HG02798 (cell line): ENCODE measurements at regions not wholly inside any gene's neighbourhood (a gene's known extent, or its start where the extent isn't known, plus 50 kb on each side); places are given as distances from the start of the nearest gene placed in this dataset.

Experiments
- ATAC-seq: cut with Tn5 transposase; IDR thresholded peaks from one replicate; pipeline ENCODE4 v1.9.1; 2021; ENCODE audit warnings: mild to moderate bottlenecking; ENCODE audit not compliant: unreplicated experiment, poor library complexity

DNA sequence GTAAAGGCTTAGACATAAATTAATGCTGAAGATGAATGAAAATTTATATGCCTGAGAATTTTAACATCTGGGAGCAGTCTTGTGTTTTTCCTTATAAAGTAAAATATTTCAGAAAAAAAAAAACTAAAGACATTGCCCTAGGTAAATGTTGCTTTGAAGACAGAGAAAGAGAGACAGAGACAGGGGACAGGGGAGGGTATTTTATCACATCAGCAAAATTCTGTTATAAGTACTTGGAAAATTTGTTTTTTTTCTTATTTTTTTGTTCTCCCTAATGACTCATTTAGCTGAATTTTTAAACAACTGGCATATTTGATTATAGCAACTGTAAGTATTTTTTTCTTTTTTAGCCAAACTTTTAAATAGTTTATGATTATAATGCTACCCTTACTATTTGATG is 1540.6 kb upstream of the GBE1 start:
- ATAC-seq, result no peak

DNA sequence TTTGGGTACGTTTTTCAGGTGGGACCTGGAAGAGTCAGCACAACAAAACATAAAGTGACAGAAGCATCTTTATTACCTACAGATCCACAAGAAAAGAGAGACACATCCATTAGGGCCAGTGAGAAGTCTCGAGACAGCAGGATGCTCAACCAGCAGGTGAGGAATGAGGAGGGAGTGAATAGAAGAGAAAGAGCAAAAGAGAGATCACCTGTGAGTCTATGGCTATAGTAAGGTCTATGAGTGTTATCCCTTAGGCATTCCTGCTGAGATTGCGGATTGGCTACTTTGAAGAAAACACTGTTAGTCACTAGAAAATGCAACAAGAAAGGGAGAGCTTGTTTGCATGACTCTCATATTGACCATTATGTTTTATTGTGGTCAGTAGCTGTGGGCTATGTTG is 1556.2 kb upstream of the GBE1 start:
- ATAC-seq, result no peak

DNA sequence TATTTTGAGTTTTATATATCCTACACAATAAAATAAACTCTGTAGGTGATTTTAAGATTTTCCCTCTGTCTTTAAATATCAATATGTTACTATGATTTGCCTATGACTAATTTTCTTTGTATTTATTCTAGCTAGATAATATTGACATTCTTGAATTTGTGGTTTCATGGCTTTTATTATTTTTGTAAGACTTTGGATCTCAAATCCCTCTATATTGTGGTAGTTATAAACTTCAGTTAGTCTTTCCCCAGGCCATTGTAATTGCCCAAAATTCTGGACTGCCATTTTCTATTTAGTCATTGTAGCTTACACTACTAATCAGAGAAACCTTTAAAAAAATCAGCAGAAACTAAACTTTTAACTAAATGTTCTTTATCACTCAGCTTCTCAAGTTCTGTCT is 1559.3 kb upstream of the GBE1 start:
- ATAC-seq, result no peak

DNA sequence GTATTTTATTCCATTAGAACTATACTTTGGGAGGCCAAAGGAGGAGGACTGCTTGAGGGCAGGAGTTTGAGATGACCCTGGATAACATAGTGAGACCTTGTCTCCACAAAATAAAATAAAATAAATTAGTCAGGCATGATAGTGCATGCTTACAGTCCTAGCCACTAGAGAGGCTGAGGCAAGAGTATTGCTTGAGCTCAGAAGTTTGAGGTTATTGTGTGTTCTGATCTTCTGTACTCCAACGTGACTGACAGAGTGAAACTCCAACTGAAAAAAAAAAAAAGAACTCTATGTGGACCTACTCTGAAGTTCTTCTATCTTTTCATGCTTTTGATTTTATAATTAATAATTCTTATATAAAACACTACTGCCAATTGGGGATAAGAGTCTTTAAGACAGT is 1560.0 kb upstream of the GBE1 start:
- no peak for ATAC-seq

DNA sequence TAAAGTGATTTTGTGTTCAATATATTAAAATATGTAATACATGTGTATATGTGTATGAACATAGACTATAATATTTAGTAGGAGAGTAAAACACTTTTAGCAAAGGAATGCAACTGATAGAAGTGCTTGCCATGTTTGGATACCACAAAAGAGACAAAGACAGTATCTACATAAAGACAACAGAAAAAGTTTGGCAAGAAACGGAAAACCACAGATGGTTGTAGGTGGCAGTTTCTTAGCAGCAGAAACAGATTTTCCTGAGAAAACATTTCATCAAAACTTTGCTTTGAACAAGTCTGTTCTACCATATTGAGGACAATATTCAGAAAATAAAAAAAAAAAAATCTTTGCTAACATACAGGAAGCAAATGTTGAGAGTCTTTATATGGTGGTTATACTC is 1560.4 kb upstream of the GBE1 start:
- no peak for ATAC-seq

DNA sequence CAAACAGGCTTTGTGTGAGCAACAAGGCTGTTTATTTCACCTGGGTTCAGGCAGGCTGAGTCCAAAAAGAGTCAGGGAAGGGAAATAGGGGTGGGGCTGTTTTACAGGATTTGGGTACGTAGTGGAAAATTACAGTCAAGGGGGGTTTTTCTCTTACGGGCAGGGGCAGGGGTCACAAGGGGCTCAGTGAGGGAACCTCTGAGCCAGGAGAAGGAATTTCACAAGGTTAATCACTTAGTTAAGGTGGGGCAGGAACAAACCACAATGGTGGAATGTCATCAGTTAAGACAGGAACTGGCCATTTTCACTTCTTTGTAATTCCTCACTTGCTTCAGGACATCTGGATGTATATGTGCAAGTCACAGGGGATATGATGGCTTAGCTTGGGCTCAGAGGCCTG is 1592.8 kb upstream of the GBE1 start:
- ATAC-seq, result no peak

DNA sequence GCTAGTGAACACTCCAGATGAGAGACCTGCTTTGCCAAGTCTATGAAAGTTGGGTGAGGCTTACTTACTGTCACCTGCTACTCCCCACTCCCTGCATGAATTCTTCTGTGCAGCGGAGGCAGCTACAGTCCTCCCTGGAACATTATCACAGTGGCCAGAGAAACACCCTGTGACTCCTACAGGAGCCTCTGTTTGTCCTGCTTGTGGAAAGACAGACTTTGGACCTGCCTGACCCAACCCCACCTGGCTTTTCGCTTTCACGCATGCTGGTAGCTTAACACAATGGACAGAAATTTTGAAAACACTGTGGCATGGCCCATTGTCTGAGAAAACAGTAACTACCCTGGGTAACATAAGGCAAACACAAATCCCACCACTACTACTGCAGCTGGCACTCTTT is 1565.5 kb upstream of the CADM2 start:
- no peak for ATAC-seq

DNA sequence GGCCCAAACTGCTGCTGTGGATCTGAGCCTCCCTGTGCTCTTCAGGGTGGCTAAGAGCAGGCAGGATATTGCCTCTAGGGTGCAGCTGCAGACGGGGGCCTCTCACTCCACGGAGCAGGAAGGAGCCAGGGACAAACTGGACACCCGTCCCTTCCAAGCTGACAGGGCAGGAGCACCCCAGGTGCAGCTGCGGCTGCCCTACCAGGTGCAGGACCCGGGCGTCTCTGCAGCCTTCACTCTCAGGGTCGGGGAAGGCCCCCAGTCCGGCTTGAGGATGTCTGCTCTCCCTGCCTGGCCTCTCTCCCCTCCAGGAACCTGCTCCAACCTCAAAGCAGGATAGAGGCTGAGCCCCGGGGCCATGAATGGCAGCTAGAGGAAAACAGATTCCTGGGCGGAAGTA is 1554.9 kb upstream of the CADM2 start:
- ATAC-seq, result no peak

DNA sequence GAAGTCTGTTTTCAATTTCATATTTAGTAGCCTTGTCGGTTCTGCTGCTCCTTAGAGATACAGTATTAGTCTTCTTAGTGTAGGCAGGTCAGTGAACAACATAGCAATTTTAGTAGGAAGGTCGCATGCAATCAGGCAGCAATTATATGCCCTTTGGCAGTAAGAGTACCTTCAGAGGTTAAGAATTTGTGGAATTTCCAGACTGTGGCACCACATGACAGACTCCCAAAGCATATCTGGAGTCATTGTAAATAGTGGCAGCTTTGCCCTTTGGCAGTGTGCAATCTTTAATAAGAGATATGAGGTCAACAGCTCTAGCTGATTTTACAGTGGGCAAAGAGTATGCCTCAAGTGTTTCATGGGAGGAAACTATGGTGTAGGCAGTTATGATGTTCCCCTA is 1532.5 kb upstream of the CADM2 start:
- no peak for ATAC-seq

DNA sequence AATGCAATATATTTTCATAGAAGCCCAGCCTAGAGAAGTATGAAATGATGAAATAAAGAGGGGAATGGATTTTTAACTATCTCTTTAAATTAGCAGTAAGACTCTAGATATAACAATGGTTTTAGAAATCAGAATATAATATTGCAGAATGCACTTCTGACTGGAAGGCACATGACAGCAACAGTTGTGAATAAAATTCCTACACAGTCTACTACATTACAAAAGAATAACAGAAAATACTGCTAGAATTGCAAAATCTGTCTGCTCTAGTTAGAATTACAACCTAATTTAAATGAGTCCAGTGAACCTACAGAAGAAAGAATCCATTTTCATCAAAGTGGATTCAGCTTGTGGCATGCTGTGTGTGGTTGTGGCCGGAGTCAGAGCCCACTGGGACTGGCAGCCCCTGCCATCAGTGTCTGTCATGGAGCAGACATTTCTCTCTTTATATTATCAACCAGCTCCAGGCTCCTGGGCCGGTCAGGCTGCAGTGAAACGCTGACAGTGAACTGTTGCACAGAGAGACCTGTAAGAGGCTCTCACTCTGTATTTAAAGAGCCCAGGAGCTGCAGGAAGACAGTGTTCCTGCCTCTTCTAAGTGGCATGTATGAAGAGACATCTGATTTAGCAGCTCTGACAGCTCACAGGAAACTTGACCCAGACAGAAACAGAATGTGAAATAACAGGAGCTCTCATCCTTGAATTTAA is 1523.8 kb upstream of the CADM2 start:
- no peak for ATAC-seq

DNA sequence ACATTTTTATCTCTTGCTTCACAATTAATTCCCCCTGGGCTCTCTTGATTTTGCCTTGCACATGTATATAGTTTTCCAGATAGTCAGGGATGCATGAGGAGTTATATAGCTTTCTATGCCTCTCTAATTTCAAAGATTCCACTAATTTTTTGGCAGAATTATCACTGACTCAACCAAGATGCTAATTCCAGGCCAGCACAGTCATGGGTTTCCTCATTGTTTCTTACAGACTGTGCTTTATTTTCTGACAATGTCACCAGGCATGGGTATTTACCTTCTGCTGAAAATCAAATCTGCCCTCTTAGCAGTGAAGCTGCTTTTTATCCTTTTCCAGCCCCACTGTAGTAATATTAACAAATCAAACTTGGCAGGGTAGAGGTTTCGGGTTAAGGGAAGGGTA is 1520.6 kb upstream of the CADM2 start:
- no peak for ATAC-seq

DNA sequence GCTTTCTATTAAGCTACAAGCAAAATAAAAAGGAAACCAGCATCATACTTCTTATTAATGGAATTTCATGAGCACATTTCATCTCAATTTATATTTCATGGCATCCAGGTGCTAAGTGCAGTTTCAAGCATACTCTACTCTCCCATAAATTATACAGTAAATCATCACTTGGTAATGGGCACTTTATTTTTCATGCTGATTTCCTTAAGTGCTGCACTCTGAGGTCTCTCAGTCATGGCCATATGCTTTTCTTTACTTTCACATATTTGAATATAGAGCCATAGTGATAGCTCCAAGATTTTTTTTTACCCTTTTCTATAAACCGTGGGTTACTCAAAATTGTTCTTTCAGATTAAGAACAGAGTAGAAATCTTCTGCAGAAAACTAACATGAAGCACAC is 1505.7 kb upstream of the CADM2 start:
- no peak for ATAC-seq

DNA sequence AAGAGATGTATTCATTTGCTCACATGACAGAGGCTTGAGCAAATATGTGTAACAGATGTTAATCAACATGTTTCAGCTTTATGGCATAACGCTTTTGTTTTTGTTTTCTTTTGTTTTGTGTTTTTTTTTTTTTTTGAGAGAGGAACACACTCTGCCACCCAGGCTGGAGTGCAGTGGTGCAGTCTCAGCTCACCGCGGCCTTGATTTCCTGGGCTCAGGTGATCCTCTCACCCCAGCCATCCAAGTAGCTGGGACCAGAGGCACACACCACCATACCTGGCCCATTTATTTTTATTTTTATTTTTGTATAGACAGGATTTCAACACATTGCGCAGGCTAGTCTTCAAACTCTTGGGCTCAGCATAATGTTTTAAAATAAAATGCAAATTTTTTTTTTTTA is 1504.4 kb upstream of the CADM2 start:
- ATAC-seq, result no peak

DNA sequence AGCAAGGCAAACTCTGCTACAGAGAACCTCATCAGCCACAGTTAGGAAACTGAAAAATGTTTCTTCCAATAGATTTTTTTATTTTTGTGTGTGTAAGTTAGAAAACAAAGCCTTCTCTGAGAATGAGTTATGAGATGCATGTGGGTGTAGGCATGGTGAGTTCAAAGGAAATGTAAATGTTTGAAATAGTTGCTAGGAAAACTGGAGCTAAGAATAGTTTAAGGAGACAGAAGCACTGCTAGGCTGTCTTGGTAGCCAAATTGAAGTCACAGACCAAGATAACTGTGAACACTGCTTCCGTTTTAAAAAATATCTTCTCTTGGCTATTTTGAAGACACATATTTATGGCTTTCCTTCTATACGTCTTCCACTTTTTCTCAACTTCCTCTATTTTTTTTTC is 1501.2 kb upstream of the CADM2 start:
- no peak for ATAC-seq

DNA sequence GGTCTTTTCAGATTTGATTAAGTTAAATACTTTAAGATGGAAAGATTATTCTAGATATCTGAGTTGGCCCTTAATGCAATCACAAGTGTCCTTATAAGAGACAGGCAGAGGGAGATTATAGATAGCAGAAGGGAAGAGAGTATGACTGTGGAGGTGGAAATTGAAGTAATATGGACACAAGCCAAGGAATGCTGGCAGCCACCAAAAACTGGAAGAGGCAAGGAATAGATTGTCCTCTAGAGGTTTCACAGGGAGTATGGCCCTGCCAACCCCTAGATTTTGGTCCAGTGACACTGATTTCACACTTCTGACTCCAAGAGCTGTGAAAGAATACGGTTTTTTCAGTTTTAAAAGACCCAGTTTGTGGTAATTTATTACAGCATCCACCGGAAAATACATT is 1498.7 kb upstream of the CADM2 start:
- no peak for ATAC-seq

DNA sequence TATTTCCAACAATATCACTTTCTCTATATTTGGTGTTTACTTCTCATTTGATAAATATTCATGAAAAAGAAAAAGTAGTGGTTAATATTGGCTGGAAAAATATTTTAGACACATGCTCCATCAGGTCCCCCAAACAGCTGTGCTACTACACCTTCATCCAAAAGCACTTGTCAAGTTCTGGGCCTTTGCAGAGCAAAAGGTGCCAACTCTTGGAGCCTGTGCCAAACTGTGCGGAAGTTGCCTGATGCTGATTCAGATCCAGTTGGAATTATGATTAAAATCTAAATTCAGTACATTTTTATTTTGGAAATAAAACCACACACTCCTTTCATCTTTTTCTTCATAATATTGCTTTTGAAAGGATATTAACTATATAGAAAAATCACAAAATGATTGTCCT is 1497.4 kb upstream of the CADM2 start:
- no peak for ATAC-seq

DNA sequence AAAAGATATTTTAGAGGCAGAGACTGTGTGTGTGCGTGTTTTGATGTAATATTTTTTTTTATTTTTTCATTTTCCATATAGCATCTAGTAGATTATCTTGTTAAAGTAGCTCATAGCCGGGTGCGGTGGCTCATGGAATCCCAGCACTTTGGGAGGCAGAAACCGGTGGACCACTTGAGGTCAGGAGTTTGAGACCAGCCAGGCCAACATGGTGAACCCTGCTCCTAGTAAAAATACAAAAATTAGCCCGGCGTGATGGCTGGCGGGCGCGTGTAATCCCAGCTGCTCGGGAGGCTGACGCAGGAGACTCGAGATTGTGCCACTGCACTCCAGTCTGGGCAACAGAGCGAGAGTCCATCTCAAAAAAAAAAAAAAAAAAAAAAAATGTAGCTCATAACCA is 1481.2 kb upstream of the CADM2 start:
- no peak for ATAC-seq

DNA sequence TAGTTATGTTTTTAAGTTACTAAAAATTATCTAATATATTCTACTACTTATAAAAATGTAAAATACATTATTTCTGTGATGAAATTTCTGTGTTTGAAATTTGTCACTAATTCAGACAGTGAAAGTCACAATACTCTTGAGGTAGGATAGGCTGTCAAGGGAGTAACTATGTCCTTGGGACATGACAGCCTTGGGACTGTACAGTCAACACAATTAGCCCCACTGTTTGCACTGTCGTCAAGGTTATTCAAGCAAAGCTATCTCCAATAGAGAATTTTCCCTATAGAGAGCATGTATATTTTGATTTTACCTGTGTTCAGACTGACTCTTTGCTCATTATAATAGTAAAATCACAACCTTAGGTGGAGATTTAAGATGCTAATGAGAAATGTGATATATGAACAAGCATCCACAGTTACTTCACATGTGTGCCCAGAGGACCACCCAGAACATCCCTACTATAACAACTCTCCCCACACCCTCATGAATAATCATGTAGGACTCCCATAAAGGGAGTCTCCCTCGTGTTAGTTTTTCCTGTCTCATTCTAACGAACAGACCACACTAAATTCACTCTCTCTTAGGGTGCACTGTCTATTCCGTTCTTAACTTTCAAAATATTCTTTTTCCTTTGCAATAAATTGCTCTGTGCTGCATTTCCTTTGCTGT is 1476.3 kb upstream of the CADM2 start:
- ATAC-seq, result no peak

DNA sequence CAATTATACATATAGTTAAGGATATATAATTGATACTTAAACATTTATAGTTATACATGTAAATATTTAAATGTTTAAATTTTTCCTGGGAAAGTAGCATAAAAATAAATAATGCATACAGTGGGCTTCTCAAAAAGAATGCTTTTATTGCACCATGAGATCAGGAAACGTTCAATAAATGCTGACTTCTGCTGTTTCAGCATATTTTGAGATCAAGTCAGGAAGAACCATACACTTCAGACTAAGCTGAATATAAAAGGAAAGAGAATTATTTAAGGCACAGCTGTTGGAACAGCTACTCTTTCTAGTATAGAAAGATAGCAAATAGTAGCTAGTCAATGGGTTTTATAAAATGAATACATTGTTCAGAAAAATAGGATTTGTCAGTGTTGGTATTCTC is 1462.3 kb upstream of the CADM2 start:
- no peak for ATAC-seq

DNA sequence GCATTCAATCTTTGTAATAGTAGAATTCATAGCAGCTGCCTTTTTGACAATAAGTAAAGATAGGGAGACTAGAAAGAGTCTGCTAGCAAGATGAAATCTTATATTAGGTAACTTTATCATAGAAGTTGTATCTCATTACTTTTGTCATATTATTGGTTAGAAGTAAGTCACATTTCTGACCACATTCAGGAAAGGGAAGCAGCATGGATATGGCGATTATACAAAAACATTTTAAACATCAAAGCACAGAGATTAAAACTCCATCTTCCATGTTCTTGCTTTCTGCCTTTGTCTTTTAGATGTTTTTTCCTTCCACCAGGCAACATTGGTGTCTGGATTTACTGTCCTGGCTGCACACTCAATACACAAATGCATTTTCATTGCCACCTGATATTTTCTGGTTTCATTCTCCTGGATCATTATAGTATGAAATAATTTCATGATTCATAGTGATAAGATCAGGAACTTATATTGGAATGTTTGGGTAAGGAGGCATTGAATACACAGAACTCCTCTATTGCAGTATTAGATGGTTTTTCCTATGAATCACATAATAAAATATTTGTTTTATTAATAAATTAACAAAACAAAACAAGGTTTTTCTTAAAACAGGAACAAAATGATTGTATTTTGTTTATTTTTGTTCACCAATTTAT is 1460.3 kb upstream of the CADM2 start:
- ATAC-seq, result no peak

DNA sequence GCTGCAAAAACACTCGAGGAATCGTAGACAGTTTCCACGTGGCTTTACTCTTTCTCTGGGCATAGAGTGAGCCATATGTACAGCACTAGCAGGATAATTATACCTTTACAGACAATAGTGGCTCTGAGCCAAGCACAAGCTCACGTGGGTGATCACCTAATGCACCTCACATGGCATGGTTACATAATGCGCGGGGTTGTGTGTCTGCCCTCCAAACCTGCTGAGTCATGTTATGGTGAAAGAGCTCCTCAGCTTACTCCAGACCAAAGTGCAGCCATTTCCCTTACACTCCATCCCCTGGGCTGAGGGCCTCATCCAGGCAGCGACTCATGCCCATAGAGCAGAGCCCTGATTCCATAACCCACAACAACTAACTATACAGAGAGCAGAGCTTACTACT is 1458.4 kb upstream of the CADM2 start:
- no peak for ATAC-seq

DNA sequence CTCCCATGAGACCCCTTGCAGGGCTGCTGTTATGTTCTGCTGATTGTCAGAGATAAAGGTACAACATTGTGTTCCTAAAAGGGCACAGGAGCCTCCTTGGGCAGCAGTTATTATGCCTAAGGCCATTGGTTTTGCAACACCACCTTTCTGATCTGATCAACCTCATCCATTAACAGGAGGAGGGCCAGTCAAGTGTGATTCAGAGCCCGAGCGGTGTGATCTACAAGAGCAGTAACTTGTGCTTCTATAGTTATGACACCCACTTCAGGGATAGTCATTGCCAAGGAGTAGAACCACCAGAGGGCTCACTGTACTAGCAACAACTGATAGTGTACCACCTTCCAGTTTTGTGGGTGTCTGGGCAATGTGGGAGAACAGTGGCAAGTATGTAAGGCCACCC is 1457.9 kb upstream of the CADM2 start:
- no peak for ATAC-seq
